Stimulated activated CD8-positive, alpha-beta memory T cell treated with anti-CD3 and anti-CD28 coated beads, Interleukin-7, amount 100 ng/mL, for 24 hours (primary cell): ENCODE measurements at regions not wholly inside any gene's neighbourhood (a gene's known extent, or its start where the extent isn't known, plus 50 kb on each side); places are given as distances from the start of the nearest gene placed in this dataset.
"Not testable (repeated sequence)": the region's sequence is repeated elsewhere in the genome, so short reads cannot be mapped to it uniquely, and the experiment has no call there.

Source experiments
- DNase-seq: peaks from one replicate; pipeline ENCODE4 v3.0.0-alpha.2; 2020; ENCODE audit warnings: low read depth

- no peak for DNase-seq
Observed at GRCh38 chr6:103036846-103037245, 1643.3 kb downstream of the GRIK2 start.

DNA sequence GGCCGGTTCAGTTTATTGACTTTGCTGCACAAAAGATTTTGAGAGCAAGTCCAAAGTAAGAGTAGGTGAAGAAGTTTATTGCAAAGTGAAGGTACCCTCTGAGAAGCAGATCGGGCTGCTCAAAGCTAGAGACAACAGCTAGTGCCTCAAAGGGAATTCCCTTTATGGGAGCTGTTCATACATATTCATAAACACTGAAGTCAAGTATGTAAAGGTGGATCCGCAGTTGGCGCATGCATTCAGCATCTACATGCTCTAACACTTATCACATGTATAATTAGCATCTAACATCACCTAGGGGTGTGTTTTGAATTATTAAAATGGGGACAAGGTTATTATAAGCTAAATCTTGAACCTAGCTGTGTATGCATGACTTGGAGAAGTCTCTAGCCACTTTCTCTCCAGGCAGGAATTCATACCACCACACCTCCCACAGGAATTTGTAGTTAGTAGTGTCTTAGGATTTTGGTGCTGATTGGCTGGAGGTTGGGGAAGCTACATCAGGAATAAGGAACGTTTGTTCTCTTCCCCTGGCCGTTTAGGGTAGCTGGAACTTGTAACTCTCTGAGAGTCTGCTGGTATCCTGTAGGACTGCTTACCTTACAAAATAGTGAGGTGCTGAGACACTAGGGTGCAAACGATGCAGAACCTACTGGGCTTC is 1633.9 kb downstream of the GRIK2 start:
- no peak for DNase-seq

GRCh38 chr6:103018426-103018825 is 1624.9 kb downstream of the GRIK2 start:
- DNase-seq, result no peak

DNA sequence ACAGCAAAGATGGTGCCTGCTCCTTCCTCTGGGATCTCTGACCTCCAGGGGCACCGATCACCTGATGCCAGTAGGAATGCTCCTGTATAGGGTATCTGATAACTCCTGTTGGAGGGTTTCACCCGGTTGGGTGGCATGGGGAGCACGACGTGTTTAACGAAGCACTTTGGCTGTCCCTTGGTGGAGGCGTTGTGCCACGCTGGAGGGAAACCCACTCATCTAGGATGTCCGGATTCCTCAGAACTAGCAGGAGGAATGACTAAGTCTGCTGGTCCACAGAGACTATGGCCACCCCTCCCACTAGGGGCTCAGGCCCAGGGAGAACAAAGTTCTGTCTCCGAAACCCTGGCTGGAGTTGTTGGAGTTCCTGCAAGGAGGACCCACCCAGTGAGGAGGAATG is 1624.4 kb downstream of the GRIK2 start:
- no peak for DNase-seq

- no peak for DNase-seq
Observed at GRCh38 chr6:103011605-103012004, 1618.1 kb downstream of the GRIK2 start.

DNA sequence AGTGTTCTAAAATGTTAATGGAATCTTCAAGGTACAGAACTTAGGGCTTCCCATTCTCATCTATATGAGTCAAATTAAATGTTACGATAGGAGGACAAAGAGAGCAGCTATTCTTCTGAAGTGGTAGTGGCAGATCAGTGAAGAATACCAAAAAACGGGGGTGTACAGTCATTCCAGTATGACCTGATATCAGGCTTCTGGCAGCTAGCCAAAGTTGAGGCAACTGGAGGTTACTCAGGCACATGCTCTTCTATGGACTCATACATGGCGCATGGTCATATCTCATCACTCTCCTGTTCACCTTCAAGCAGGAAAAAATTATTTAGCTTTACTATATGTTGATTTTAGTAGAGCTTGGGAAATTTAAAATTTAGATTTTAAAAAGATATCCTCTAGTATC is 1608.8 kb downstream of the GRIK2 start:
- no peak for DNase-seq

- DNase-seq, result no peak
Observed at GRCh38 chr6:103001724-103002123, 1608.2 kb downstream of the GRIK2 start.

DNA sequence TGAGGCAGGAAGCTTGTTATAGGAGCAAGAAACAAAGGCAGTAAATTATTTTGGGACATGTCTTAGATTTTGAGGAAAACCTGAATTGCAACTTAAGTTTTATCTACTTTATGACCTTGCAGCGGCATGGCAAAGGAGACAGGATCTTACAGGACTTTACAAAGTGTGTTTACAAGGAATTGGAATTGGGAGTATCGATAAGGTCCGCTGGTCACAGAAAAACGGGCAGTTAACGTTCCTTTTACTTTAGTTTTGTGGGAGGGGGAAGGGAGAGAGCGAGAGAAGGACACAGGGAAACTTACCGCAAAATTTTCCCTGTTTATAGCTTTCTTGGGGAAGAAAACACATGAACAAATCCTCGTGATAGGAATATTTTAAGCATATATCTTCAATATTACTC is 1607.2 kb downstream of the GRIK2 start:
- no peak for DNase-seq

- DNase-seq, result no peak
Observed at GRCh38 chr6:102995491-102995890, 1602.0 kb downstream of the GRIK2 start.

- no peak for DNase-seq
Observed at GRCh38 chr6:102994866-102995265, 1601.4 kb downstream of the GRIK2 start.

DNA sequence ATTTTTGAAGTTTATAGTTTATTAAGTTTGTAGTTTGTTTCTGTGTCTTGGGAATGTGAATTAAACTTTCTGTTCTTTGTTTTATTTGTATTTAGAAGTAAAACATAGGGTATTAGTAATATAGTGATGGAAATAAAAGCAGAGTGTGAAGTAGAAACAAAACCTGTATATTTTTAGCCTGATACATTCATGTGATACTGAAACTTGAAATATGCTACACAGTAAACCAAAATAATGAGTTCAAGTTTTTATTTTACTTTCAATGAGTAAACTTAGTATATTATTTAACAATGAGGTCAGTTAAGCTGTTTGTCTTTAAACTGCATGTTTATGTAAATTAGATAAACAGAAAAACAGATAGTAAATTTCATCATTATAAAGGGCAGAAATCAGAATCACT is 1592.6 kb downstream of the GRIK2 start:
- DNase-seq, result no peak

GRCh38 chr6:102984357-102984756 is 1590.8 kb downstream of the GRIK2 start:
- no peak for DNase-seq

DNA sequence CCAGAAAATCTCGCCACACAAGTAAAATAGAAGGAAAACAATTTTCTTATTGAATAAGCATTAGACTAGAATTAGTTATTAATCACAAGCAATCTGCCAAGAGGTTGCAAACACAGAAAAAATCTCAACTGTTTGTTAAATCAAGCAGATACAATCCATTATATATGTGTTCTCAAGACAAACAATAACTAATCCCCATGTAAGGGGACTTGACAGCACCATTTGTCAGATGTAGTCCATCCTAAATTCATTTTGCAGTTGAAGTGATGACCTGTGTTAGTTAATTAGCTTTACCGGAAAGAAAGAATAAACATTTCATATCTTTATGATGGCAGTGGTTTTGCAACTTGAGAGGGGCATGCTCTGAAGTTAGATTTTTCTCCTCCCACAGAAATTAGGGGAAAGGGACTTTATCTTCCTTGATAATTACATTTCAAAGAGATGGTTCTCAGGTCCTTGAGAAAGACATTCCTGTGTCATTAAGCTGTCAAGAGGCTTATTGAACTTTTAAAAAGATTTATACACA is 1588.0 kb downstream of the GRIK2 start:
- no peak for DNase-seq

DNA sequence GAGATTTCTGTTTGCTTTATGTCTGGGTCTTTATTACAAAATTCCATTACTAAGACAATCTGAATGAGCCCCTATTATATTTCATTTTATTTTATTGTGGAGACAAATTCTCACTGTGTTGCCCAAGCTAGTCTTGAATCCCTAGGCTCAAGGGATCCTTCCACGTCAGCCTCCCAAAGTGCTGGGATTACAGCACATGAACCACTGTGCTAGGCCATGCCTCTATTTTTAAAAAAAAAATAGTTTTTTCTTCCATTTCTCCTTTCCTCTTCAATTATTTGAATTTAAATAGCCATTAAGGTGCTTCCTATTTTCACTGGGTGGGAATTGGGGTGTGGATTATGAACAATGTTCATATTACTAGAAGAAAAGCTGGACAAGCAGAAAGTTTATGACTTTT is 1587.4 kb downstream of the GRIK2 start:
- no peak for DNase-seq

- no peak for DNase-seq
Observed at GRCh38 chr6:102961902-102962301, 1568.4 kb downstream of the GRIK2 start.

DNA sequence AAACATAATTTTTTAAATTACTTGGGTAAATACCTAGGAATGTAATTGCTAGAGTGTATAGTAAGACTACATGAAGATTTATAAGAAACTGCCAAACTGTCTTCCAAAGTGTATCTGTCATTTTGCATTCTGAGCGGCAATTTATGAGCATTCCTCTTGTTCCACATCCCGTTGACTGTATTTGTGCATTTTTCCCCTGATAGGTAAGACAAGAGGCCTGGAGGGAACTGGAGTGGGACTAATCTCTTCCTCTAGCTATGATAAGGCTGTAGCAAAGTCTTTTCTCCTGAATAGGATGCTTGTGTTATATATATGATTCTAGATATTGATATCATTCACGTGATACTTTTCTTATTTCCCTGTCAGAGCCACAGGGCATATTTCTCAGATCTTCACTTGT is 1557.5 kb downstream of the GRIK2 start:
- DNase-seq, result no peak

- no peak for DNase-seq
Observed at GRCh38 chr6:102944475-102944874, 1551.0 kb downstream of the GRIK2 start.

DNA sequence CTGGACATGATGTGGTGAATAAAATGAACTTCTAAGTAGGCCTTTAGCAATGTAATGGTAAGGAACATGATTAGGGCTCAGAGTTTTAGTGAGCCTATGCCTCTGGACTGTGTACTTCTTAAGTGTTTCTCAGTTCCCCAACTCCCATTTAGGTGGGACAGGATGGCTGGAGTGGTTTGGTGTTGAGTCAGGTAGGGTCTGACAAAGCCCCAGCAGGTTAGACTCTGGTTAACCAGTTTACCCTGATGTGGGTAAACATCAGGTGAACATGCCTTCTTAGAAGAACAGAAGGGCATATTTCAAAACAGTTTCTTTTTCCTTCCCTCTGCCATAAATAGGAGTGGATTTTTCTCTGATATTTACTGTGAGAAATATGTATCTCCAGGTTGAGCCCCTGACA is 1548.7 kb downstream of the GRIK2 start:
- no peak for DNase-seq

DNA sequence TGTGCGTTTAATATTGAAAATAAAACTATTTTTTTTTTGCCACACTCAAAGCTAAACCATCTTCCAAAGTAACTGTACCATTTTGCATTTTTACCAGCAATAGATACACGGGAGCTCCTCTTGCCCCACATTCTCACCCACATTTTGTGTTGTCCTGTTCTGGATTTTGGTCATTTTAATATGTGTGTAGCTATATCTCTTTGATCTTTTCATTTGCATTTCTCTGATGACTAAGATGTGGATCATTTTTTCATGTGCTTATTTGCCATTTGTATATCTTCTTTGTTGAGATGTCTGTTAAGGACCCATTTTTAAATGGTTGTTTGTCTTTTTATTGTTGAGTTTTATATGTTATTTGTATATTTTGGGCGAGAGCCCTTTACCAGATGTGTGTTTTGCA is 1543.5 kb downstream of the GRIK2 start:
- no peak for DNase-seq

GRCh38 chr6:102928109-102928508 is 1534.6 kb downstream of the GRIK2 start:
- no peak for DNase-seq

- DNase-seq, result no peak
Observed at GRCh38 chr6:102918161-102918560, 1524.7 kb downstream of the GRIK2 start.

- DNase-seq, result no peak
Observed at GRCh38 chr6:102911571-102911970, 1518.1 kb downstream of the GRIK2 start.

GRCh38 chr6:102910701-102911139 is 1517.2 kb downstream of the GRIK2 start:
- DNase-seq, result not testable (repeated sequence)

GRCh38 chr6:102907181-102907580 is 1513.7 kb downstream of the GRIK2 start:
- no peak for DNase-seq
